ENCODE measurements at regions not wholly inside any gene's neighbourhood (a gene's known extent, or its start where the extent isn't known, plus 50 kb on each side); places are given as distances from the start of the nearest gene placed in this dataset.

DNA sequence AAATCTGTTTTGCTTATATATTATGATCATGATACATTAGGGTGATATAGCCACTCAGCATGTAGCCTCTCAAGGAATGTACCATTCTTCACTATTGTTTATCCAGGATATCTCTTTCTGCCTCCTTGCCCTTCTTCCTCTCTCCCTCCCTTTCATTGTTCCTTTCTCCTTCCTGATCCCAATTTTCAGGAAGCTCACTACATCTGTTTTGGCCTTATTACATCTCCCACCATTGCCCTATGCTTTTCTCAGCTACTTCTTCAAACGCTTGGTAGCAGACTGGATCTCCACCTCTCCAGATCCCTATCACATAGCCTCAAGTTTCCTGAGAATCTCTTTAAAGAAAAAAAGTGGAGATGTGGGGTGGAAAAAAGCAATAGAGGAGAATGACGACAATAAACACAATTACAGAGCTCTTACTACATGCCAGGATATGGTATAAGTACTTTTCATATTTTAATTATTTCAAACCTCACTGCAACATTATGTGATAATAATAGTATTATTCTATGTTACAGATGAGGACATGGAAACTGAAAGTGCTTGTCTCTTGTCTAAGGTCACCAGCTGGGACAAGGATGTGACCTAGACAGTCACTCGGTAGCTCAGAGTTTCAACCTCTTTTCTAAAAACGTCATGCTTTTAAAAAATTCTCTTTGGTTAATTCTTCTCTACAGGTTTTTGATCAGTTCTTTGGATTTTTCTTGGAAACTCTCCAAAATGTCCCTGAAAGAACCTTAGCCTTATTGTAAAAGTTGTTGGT, 959.1 kb downstream of the CDH11 start:
- no peak for DNase-seq (ENCODE audit: low spot score)

- DNase-seq (ENCODE audit: low spot score): no peak
These were observed 961.9 kb downstream of the CDH11 start for GRCh38 chr16:64159976-64160375.

DNA sequence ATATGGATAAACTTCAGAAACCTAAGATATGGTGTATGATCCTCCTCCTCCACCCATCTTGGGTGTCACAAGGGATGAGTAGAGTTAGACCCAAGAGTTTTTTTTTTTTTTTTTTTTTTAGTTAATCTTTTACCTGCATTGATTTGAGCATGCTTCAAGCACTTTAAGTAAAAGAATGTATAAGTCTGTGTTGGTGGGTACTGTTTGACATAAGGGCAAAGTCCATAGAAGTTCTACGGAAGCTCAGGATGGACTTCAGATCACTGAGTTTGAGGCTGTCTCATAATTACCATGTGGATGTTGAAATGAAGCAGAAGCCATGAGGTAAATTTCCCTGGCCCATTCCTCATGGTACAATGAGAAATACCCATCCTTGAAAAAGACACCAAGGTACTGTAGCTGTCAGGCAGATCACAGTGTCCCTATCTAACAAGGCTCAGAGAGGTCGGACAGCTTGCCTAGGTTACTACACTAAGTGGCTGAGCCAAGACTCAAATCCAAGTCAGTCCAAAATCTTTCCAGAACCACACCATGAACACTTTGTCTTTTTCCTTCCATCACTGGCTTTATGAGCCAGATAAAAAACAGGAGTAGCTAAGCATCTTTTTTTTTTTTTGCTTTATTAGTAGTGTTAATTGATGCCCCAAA, 962.8 kb downstream of the CDH11 start:
- DNase-seq (ENCODE audit: low spot score): no peak

- DNase-seq (ENCODE audit: low spot score): no peak
These were observed 968.1 kb downstream of the CDH11 start for GRCh38 chr16:64153718-64154117.

DNA sequence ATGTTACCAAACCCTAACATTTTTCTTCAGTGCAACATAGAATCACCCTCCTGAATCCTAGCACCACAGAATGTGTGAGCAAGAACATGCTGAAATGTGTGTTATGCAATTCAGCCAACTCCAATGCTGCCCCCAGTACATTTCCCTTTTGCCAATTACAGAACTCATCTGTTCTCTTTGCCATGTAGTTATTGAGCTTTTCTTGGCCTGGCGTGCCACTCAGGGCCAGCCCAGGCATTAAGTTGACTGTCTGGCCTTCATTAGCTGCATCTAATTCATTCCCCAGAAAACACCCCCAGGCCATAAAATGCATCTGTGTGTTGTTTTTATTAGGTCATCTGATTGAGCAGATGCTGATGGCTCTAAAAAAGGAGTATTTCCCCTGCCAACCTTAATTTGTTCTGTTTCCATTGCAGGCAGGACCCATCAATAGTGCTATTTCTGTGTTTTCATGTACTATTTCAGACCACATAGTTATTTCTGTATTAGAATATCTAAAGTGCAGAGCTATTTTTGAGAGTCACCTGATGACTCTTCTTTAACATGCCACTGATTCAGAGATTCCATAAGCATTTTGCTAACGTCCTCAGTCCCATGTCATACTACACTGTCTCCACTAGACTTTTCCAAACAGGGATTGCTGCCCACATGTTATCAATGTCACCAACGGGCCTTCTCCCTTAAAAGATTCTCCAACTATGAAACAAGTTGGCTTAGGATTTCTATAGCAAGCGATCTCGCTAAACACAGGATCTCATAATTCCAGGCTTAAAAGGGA, 969.7 kb downstream of the CDH11 start:
- DNase-seq (ENCODE audit: low spot score): no peak

- DNase-seq (ENCODE audit: low spot score): no peak
These were observed 971.7 kb downstream of the CDH11 start for GRCh38 chr16:64150193-64150592.

- DNase-seq (ENCODE audit: low spot score): no peak
These were observed 972.1 kb downstream of the CDH11 start for GRCh38 chr16:64149756-64150155.

DNA sequence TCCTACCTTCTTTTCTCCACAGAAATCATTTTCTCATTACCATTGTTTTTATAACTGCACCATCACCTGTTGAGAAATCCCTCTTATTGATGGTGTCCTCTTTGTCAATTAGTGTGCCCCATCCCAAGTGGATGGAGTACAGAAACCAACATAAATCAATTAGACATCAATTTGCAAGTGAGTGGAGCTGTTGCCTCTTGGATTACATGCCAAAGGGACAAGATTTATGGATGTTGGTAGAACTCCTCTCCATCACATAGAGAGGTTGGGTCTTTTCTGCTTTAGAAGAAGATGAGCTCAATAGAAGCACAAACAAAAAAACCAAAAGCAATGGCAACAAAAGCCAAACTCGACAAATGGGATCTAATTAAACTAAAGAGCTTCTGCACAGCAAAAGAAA, 973.5 kb downstream of the CDH11 start:
- no peak for DNase-seq (ENCODE audit: low spot score)

- no peak for DNase-seq (ENCODE audit: low spot score)
These were observed 973.9 kb downstream of the CDH11 start for GRCh38 chr16:64147941-64148340.

DNA sequence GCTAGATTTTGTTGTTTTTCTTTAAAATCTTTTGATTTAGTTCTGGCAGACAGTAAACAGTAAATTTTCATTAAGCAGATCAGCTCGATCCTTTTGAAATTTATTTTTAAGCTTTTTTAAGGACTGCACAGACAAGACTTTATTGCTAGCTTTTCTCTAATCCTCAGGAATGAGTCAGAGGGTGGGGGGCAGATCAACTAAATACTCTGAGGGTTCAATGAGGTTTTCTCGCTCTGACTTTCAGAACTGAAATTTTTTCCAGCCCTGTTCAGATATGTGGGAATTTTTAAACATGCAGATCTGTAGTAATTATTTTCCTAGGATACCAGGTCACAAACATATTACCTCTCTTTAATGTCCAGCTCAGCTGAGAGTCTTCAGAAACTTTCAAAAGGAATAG, 977.2 kb downstream of the CDH11 start:
- DNase-seq (ENCODE audit: low spot score): no peak

DNA sequence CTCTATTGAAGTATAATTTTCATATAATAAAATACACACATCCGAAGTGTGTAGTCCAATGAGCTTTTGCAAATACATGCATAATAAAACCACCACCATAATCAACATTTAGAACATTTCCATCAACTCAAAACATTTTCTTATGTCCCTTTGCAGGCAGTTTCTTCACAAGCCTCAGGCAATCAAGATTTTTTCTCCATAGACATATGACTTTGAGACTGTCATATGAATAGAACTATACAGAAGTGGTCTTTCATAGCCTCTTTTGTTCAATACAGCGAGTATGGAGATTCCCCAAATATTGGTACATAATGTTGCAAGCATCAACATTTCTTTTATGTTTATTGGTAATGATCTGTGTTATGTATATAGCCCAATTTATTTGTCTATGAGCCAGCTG, 983.2 kb downstream of the CDH11 start:
- no peak for DNase-seq (ENCODE audit: low spot score)

DNA sequence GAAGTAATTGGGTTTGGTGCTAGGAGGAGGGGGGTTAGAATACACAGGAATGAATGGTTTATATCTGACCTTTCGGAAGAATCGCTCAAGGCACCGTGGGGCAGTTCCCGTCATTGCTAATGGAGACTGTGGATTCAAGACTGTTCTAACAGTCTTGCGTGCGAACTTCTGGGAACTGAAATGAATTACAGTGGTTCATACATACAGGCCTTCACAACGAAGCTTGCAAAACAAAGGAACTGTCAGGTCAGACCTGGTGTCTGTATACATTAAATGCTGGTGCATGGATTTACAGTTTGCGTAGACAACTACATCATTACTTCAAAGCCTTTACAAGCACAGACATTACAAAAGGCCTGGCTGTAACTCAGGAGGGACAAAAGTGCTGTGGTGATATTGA, 983.9 kb downstream of the CDH11 start:
- DNase-seq (ENCODE audit: low spot score): no peak

- no peak for DNase-seq (ENCODE audit: low spot score)
These were observed 985.1 kb downstream of the CDH11 start for GRCh38 chr16:64136743-64137142.

DNA sequence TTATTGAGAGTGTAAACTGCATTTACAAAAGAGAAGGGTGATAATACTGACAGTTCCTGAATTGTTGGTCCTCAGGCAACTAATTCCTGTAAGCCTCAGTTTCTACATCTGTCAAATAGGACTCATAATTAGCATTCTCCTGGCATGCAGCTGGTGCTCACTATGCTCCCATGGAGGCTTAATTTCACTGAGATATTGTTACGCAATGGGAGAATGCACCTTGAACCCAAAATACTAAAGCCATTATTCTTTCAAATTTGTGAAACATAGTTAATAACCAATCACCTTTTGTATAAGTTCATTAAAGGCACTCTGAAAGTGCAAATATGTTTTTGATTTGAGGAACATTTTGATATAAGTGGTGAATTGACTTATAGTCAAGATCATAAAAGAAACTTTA, 985.5 kb downstream of the CDH11 start:
- DNase-seq (ENCODE audit: low spot score): no peak

DNA sequence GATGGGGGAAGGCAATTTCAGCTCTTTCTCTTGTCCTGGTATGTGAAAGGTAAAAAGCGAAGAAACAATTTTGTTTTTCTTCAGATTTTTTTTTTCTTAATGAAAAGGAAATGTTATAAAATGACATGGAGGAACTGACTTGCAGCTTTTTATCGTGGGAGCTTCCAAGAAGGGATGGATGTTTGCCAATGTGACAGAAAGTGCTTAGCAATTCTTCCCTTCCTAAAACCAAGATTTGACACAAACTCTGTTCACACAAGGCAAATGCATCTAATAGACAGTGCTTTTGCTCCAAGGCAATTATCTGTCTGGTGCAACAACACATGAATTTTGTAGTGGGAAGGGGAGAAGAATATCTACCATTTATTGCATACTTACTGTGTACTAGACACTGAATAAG, 988.5 kb downstream of the CDH11 start:
- no peak for DNase-seq (ENCODE audit: low spot score)

GRCh38 chr16:64132759-64133361, 989.0 kb downstream of the CDH11 start:
- no peak for DNase-seq (ENCODE audit: low spot score)

DNA sequence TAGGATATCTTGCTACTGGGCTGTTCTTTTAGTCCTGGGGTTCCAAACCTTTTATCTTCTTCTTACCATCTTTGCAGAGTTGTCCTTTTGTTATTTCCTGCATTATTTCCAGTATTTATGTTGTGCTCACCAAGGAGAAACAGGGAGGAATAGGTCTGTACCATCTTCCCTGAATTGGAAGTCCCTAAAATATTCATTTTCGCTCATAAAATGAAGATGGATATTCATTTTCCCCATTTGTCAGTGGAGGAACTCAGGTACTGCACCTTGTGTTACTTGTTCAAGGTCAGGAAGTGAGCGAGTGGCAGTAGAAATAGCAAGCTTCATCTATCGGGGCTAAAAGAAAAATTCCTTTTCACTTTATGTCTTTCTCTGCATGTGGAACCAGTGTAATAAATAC, 989.7 kb downstream of the CDH11 start:
- no peak for DNase-seq (ENCODE audit: low spot score)

GRCh38 chr16:64131423-64131822, 990.4 kb downstream of the CDH11 start:
- no peak for DNase-seq (ENCODE audit: low spot score)

- no peak for DNase-seq (ENCODE audit: low spot score)
These were observed 991.7 kb downstream of the CDH11 start for GRCh38 chr16:64130140-64130539.

GRCh38 chr16:64122177-64122576, 999.7 kb downstream of the CDH11 start:
- no peak for DNase-seq (ENCODE audit: low spot score)

- DNase-seq (ENCODE audit: low spot score): no peak
These were observed 1000.4 kb downstream of the CDH11 start for GRCh38 chr16:64121473-64121872.

- DNase-seq (ENCODE audit: low spot score): no peak
These were observed 1005.7 kb downstream of the CDH11 start for GRCh38 chr16:64116151-64116550.

GRCh38 chr16:64109241-64109640, 1012.6 kb downstream of the CDH11 start:
- DNase-seq (ENCODE audit: low spot score): no peak

Data from hematopoietic multipotent progenitor cell treated with erythropoietin and hydrocortisone succinate and interleukin-3 and kit ligand, for 17 days (in vitro differentiated cells).